GM19240 (cell line): ENCODE measurements at regions not wholly inside any gene's neighbourhood (a gene's known extent, or its start where the extent isn't known, plus 50 kb on each side); places are given as distances from the start of the nearest gene placed in this dataset.

Experiments used
- DNase-seq: peaks from one replicate; pipeline ENCODE4 v3.0.0; 2011; ENCODE audit warnings: low spot score; ENCODE audit not compliant: insufficient read length

- DNase-seq = no peak
These were observed 166.9 kb downstream of the IER5 start for GRCh38 chr1:181255270-181255929.

- peak; percentile 13 for DNase-seq
These were observed 168.6 kb downstream of the IER5 start for GRCh38 chr1:181257117-181257516.

GRCh38 chr1:181259026-181259745 is 170.7 kb downstream of the IER5 start:
- no peak for DNase-seq

- no peak for DNase-seq
These were observed 171.8 kb downstream of the IER5 start for GRCh38 chr1:181260271-181260670.

GRCh38 chr1:181260994-181261393 is 172.5 kb downstream of the IER5 start:
- no peak for DNase-seq

- no peak for DNase-seq
These were observed 173.6 kb downstream of the IER5 start for GRCh38 chr1:181262069-181262468.

- DNase-seq = no peak
These were observed 174.9 kb downstream of the IER5 start for GRCh38 chr1:181263444-181263843.

- DNase-seq = no peak
These were observed 176.3 kb downstream of the IER5 start for GRCh38 chr1:181264821-181265220.

- DNase-seq = no peak
These were observed 196.5 kb downstream of the IER5 start for GRCh38 chr1:181284978-181285377.

GRCh38 chr1:181295217-181295616 is 188.1 kb upstream of the CACNA1E start:
- no peak for DNase-seq

- DNase-seq = no peak
These were observed 187.1 kb upstream of the CACNA1E start for GRCh38 chr1:181296180-181296579.

GRCh38 chr1:181308098-181308497 is 175.2 kb upstream of the CACNA1E start:
- DNase-seq = no peak

- DNase-seq = no peak
These were observed 172.8 kb upstream of the CACNA1E start for GRCh38 chr1:181310560-181310959.

GRCh38 chr1:181312946-181313345 is 170.4 kb upstream of the CACNA1E start:
- DNase-seq = no peak

- no peak for DNase-seq
These were observed 169.9 kb upstream of the CACNA1E start for GRCh38 chr1:181313466-181313865.

- DNase-seq = no peak
These were observed 169.3 kb upstream of the CACNA1E start for GRCh38 chr1:181314010-181314409.

- no peak for DNase-seq
These were observed 168.4 kb upstream of the CACNA1E start for GRCh38 chr1:181314959-181315358.

GRCh38 chr1:181317261-181317930 is 165.9 kb upstream of the CACNA1E start:
- no peak for DNase-seq

GRCh38 chr1:181318022-181318857 is 165.1 kb upstream of the CACNA1E start:
- DNase-seq = no peak

GRCh38 chr1:181318858-181319235 is 164.5 kb upstream of the CACNA1E start:
- no peak for DNase-seq

- DNase-seq = no peak
These were observed 163.4 kb upstream of the CACNA1E start for GRCh38 chr1:181319907-181320306.
